H1 (cell line): ENCODE measurements at regions not wholly inside any gene's neighbourhood (a gene's known extent, or its start where the extent isn't known, plus 50 kb on each side); places are given as distances from the start of the nearest gene placed in this dataset.

Source experiments
- CTCF ChIA-PET: fragments of 300-600 bp; sonication (Branson Sonifier 250); formaldehyde crosslinking; loops from one replicate; lab custom pipeline; 2021; ENCODE audit not compliant: partially characterized antibody; lab: Charles Lee
- POLR2A ChIA-PET: fragments of 300-600 bp; sonication (Branson Sonifier 250); formaldehyde crosslinking; loops from one replicate; lab custom pipeline; 2021; ENCODE audit warnings: inconsistent platforms; ENCODE audit not compliant: partially characterized antibody; lab: Charles Lee
- DNase-seq, 2 experiments: peaks; one replicate each; pipeline versions ENCODE4 v3.0.0 to v3.0.0-alpha.2; 2010 to 2022; ENCODE audit warnings: low spot score in 2 of 2, low read depth in 1 of 2, mixed read lengths in 1 of 2
- FAIRE-seq: peaks from 2 replicates; lab custom pipeline; 2011; peaks lifted over from hg19 to GRCh38; lab: Jason Lieb, UNC
- H2AFZ ChIP-seq: 2 replicates; pipeline ENCODE4 v1.8.1; 2012; ENCODE audit warnings: low read length, inconsistent platforms
- H2AK5ac ChIP-seq: 2 replicates; pipeline ENCODE4 v1.6.1; 2013; ENCODE audit warnings: low read depth, low read length
- H2BK120ac ChIP-seq: replicated peaks from 2 replicates; pipeline ENCODE3; 2013; ENCODE audit warnings: low read depth, low read length, inconsistent platforms
- H2BK12ac ChIP-seq: 2 replicates; pipeline ENCODE4 v1.6.1; 2013; ENCODE audit warnings: low read depth, low read length
- H2BK15ac ChIP-seq: 2 replicates; pipeline ENCODE4 v1.6.1; 2013; ENCODE audit warnings: low read length
- H2BK20ac ChIP-seq: 2 replicates; pipeline ENCODE4 v1.6.1; 2013; ENCODE audit warnings: low read length
- H2BK5ac ChIP-seq: 2 replicates; pipeline ENCODE4 v1.6.1; 2013; ENCODE audit warnings: low read depth, low read length
- H3K14ac ChIP-seq: 2 replicates; pipeline ENCODE4 v1.6.1; 2013; ENCODE audit warnings: inconsistent platforms; ENCODE audit not compliant: insufficient read length
- H3K18ac ChIP-seq: 2 replicates; pipeline ENCODE4 v1.6.1; 2013; ENCODE audit warnings: low read length; ENCODE audit errors: extremely low read depth
- H3K23ac ChIP-seq: 2 replicates; pipeline ENCODE4 v1.6.1; 2013; ENCODE audit warnings: inconsistent platforms; ENCODE audit not compliant: insufficient read length
- H3K23me2 ChIP-seq: 2 replicates; pipeline ENCODE4 v1.6.1; 2013; ENCODE audit warnings: low read depth, low read length
- H3K27ac ChIP-seq: 2 replicates; pipeline ENCODE4 v1.6.1; 2011; ENCODE audit warnings: low read depth, low read length, inconsistent platforms
- H3K27me3 ChIP-seq, 4 experiments: replicated peaks in 1 of 4; 1 replicate in 1 of 4; 2 replicates in 3 of 4; pipeline versions ENCODE4 v1.6.1 to v1.8.1; 2011 to 2013; ENCODE audit warnings: low read length in 3 of 4, mild to moderate bottlenecking in 3 of 4, inconsistent platforms in 2 of 4, mixed read lengths in 2 of 4, moderate library complexity in 1 of 4; ENCODE audit not compliant: control insufficient read depth in 3 of 4, insufficient read depth in 3 of 4; ENCODE audit errors: extremely low read depth in 1 of 4
- H3K36me3 ChIP-seq, 4 experiments: 2 replicates each; pipeline versions ENCODE4 v1.6.1 to v1.8.1; 2011 to 2013; ENCODE audit warnings: mild to moderate bottlenecking in 4 of 4, low read length in 3 of 4, moderate library complexity in 2 of 4, control low read depth in 1 of 4, inconsistent platforms in 1 of 4; ENCODE audit not compliant: insufficient read depth in 4 of 4, control insufficient read depth in 2 of 4
- H3K4ac ChIP-seq: replicated peaks from 2 replicates; pipeline ENCODE3; 2013; ENCODE audit warnings: low read length, low read depth, mixed read lengths, inconsistent platforms; ENCODE audit not compliant: insufficient read length
- H3K4me1 ChIP-seq, 4 experiments: replicated peaks in 1 of 4; 1 replicate in 1 of 4; 2 replicates in 3 of 4; pipeline versions ENCODE4 v1.6.1 to v1.8.1; 2011 to 2013; ENCODE audit warnings: low read length in 3 of 4, inconsistent platforms in 2 of 4, mixed read lengths in 1 of 4; ENCODE audit not compliant: insufficient read depth in 4 of 4, control insufficient read depth in 3 of 4
- H3K4me2 ChIP-seq, 2 experiments: 2 replicates each; pipeline versions ENCODE4 v1.6.1 to v1.8.1; 2011 to 2013; ENCODE audit warnings: low read depth in 2 of 2, low read length in 2 of 2, control low read depth in 1 of 2, inconsistent platforms in 1 of 2, mild to moderate bottlenecking in 1 of 2; ENCODE audit not compliant: insufficient read depth in 1 of 2
- H3K4me3 ChIP-seq, 4 experiments: fragments of 200-600, 300-600 bp in 1 of 4; sonication (generic), shearing (Covaris generic), sonication (Bioruptor Twin) in 1 of 4; 2 replicates each; pipeline versions ENCODE4 v1.5.1 to v1.8.1; 2011 to 2016; ENCODE audit warnings: low read length in 4 of 4, low read depth in 3 of 4, control low read depth in 2 of 4, inconsistent platforms in 2 of 4, mild to moderate bottlenecking in 2 of 4, mixed read lengths in 1 of 4, moderate library complexity in 1 of 4; ENCODE audit not compliant: insufficient read depth in 2 of 4; ENCODE audit errors: extremely low read depth in 1 of 4
- H3K56ac ChIP-seq: replicated peaks from 2 replicates; pipeline ENCODE3; 2013; ENCODE audit warnings: low read depth, mild to moderate bottlenecking, mixed read lengths, low read length, inconsistent platforms; ENCODE audit not compliant: insufficient read length
- H3K79me1 ChIP-seq: 2 replicates; pipeline ENCODE4 v1.6.1; 2013; ENCODE audit warnings: low read depth, low read length, control low read depth
- H3K79me2 ChIP-seq, 2 experiments: 2 replicates each; pipeline versions ENCODE4 v1.6.1 to v1.8.1; 2012 to 2013; ENCODE audit warnings: low read length in 2 of 2, mild to moderate bottlenecking in 2 of 2, inconsistent platforms in 1 of 2; ENCODE audit not compliant: insufficient read depth in 2 of 2, control insufficient read depth in 1 of 2
- H3K9ac ChIP-seq, 4 experiments: replicated peaks in 1 of 4; 1 replicate in 1 of 4; 2 replicates in 3 of 4; pipeline versions ENCODE4 v1.6.1 to v1.8.1; 2011 to 2013; ENCODE audit warnings: low read depth in 3 of 4, low read length in 3 of 4, control low read depth in 2 of 4, mild to moderate bottlenecking in 2 of 4, moderate library complexity in 2 of 4, inconsistent platforms in 1 of 4; ENCODE audit errors: extremely low read depth in 1 of 4
- H3K9me3 ChIP-seq, 2 experiments: 2 replicates each; pipeline versions ENCODE4 v1.6.1 to v1.8.1; 2012 to 2013; ENCODE audit warnings: mild to moderate bottlenecking in 2 of 2, moderate library complexity in 2 of 2, control low read depth in 1 of 2, inconsistent platforms in 1 of 2, low read depth in 1 of 2, low read length in 1 of 2, mixed read lengths in 1 of 2; ENCODE audit not compliant: insufficient read depth in 2 of 2
- H4K20me1 ChIP-seq, 2 experiments: replicated peaks in 1 of 2; 2 replicates each; pipeline versions ENCODE3 to v1.8.1; 2011 to 2013; ENCODE audit warnings: inconsistent platforms in 2 of 2, low read length in 2 of 2, mild to moderate bottlenecking in 1 of 2; ENCODE audit not compliant: insufficient read depth in 2 of 2, control insufficient read depth in 1 of 2
- H4K5ac ChIP-seq: 2 replicates; pipeline ENCODE4 v1.6.1; 2013; ENCODE audit warnings: low read length, low read depth, mixed read lengths, inconsistent platforms; ENCODE audit not compliant: insufficient read length
- H4K8ac ChIP-seq: 2 replicates; pipeline ENCODE4 v1.8.0; 2013; ENCODE audit warnings: mild to moderate bottlenecking, moderate library complexity, low read length, inconsistent platforms; ENCODE audit not compliant: insufficient read depth; ENCODE audit errors: extremely low read depth
- H4K91ac ChIP-seq: replicated peaks from 2 replicates; pipeline ENCODE3; 2013; ENCODE audit warnings: low read length, mixed read lengths, inconsistent platforms; ENCODE audit not compliant: insufficient read length
- CTCF ChIP-seq, 3 experiments: IDR thresholded peaks; 1 replicate in 2 of 3; 2 replicates in 1 of 3; pipeline versions ENCODE4 v1.5.1 to v1.6.1; 2011; ENCODE audit warnings: low read length in 3 of 3, mild to moderate bottlenecking in 3 of 3, inconsistent platforms in 2 of 3, low read depth in 1 of 3, moderate library complexity in 1 of 3; ENCODE audit not compliant: insufficient read depth in 1 of 3; ENCODE audit errors: control extremely low read depth in 1 of 3
- GTF2F1 ChIP-seq: IDR thresholded peaks from 2 replicates; pipeline ENCODE4 v1.6.1; 2012; ENCODE audit warnings: low read depth, low read length, improper control_type of control experiment, borderline replicate concordance
- POLR2A ChIP-seq, 2 experiments: IDR thresholded peaks; 1 replicate in 1 of 2; 2 replicates in 1 of 2; pipeline ENCODE4 v1.6.1; 2011; ENCODE audit warnings: low read depth in 2 of 2, low read length in 2 of 2, mild to moderate bottlenecking in 2 of 2; ENCODE audit errors: control extremely low read depth in 1 of 2
- SAP30 ChIP-seq: fragments of 300-600 bp; sonication (generic); IDR thresholded peaks from 2 replicates; pipeline ENCODE4 v1.7.1; 2012; ENCODE audit warnings: low read length, moderate library complexity, mild to moderate bottlenecking, inconsistent platforms; ENCODE audit not compliant: insufficient read depth, insufficient replicate concordance
- TCF12 ChIP-seq: IDR thresholded peaks from 2 replicates; pipeline ENCODE4 v1.6.1; 2011; ENCODE audit warnings: low read depth, mild to moderate bottlenecking, low read length
- TEAD4 ChIP-seq: IDR thresholded peaks from 2 replicates; pipeline ENCODE4 v1.6.1; 2012; ENCODE audit warnings: low read depth, low read length, inconsistent platforms, mixed read lengths
- ZNF274 ChIP-seq: IDR thresholded peaks from 2 replicates; pipeline ENCODE4 v1.7.0; 2012; ENCODE audit warnings: low read length, borderline replicate concordance; ENCODE audit errors: extremely low read depth
- WGBS, 2 experiments: shearing (Covaris generic) in 1 of 2; methylation state at CpG; one replicate each; pipeline versions ENCODE4 v1.1.6 to v1.1.7; 2013 to 2015; ENCODE audit warnings: low lambda C conversion rate in 2 of 2, mixed read lengths in 2 of 2, inconsistent platforms in 1 of 2, low coverage in 1 of 2, missing lambda C conversion rate in 1 of 2; ENCODE audit not compliant: insufficient replicate concordance in 2 of 2, insufficient coverage in 1 of 2, insufficient read length in 1 of 2; ENCODE audit errors: extremely low coverage in 1 of 2, missing lambda C conversion rate in 1 of 2; 5-methylcytosine and 5-hydroxymethylcytosine counted together
- TF ChIP-seq, protein P1 (sequence below): IDR thresholded peaks from 2 replicates; pipeline ENCODE4 v1.6.1; 2012; ENCODE audit warnings: inconsistent platforms

DNA sequence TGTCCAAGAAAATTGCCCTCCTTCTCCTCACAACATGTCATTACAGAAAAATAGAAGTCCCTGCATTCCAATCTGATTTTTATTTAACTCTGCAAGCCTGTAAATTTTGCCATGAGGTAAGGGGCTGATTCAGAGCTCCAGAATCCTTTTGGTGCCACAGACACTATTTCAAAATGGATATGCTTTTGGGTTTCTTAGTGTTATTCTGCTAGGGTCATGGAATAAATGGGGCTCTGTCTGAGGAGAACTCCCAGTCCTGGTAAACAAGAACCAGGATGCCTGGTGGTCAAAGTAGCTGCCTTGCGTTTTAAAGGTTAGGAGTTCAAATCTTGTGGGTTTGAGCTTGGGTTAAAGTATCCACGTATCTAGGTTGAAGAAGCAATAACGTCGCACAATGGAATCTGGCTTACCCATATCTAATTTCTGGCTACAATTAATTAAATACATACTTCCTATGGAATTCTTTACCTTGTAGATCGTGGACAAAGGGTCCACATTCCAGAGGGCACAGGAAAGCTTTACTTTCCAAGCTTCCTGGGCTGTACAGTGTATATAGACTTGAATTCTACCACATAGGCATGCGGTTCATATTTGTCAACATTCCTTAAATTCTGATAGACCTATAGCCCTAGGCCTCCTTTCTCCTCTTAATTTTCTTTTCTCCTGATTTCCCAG is 98.0 kb upstream of the CDC42BPA start:
- H3K4me3 ChIP-seq: no peak overlapping the region
- no peak overlapping the region for H3K14ac ChIP-seq
- CTCF ChIA-PET: interaction anchor here (1.7 kb wide), 1 partner anchor 15 kb away, joined by 3 read pairs; no protein-coding TSS in a partner anchor
- no peaks in the 10 kb centered on the region for H3K27me3 ChIP-seq
- H2BK15ac ChIP-seq: no peak overlapping the region
- no peak overlapping the region for H3K9ac ChIP-seq
- H2BK20ac ChIP-seq: no peak overlapping the region
- H3K4me1 ChIP-seq: no peaks in the 10 kb centered on the region
- H3K9me3 ChIP-seq: no peaks in the 10 kb centered on the region
- H3K79me2 ChIP-seq: no peaks in the 10 kb centered on the region
- H4K8ac ChIP-seq: no peak overlapping the region
- no peak overlapping the region for H2BK5ac ChIP-seq
- no peak overlapping the region for H2AK5ac ChIP-seq
- H3K56ac ChIP-seq: no peak overlapping the region
- H3K36me3 ChIP-seq: no peaks in the 10 kb centered on the region
- no peak overlapping the region for H3K4me2 ChIP-seq
- H2BK12ac ChIP-seq: no peak overlapping the region
- DNase-seq (no peak), FAIRE-seq (no peak)
- WGBS, 2 experiments: 90% methylated on average over 6 of the region's 6 CpGs; no CpG with 5 or more reads in 1 of the 2 experiments
- TF ChIP-seq GTF2F1 (no peak), POLR2A (IDR thresholded peaks at IDR 0.05; ENCODE audit: control extremely low read depth in 1 of 2, low read depth in 2 of 2, low read length in 2 of 2) (no peak), SAP30 (no peak), TCF12 (no peak), ZNF274 (no peak), CTCF (IDR thresholded peaks at IDR 0.05; ENCODE audit: control extremely low read depth in 1 of 3, insufficient read depth in 1 of 3, low read depth in 1 of 3, low read length in 3 of 3) (no peak), TEAD4 (no peak)
- TF ChIP-seq, protein P1, sequence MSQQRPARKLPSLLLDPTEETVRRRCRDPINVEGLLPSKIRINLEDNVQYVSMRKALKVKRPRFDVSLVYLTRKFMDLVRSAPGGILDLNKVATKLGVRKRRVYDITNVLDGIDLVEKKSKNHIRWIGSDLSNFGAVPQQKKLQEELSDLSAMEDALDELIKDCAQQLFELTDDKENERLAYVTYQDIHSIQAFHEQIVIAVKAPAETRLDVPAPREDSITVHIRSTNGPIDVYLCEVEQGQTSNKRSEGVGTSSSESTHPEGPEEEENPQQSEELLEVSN: no peak
- POLR2A ChIA-PET: no interaction called here
- H4K5ac ChIP-seq: no peak overlapping the region
- H3K18ac ChIP-seq: no peak overlapping the region
- no peak overlapping the region for H4K91ac ChIP-seq
- no peak overlapping the region for H2AFZ ChIP-seq
- no peaks in the 10 kb centered on the region for H4K20me1 ChIP-seq
- no peak overlapping the region for H3K27ac ChIP-seq
- H3K4ac ChIP-seq: no peak overlapping the region
- H2BK120ac ChIP-seq: no peak overlapping the region
- H3K79me1 ChIP-seq: no peaks in the 10 kb centered on the region
- no peaks in the 10 kb centered on the region for H3K23me2 ChIP-seq
- no peak overlapping the region for H3K23ac ChIP-seq
